Mammary epithelial cell (primary cell): ENCODE measurements at regions not wholly inside any gene's neighbourhood (a gene's known extent, or its start where the extent isn't known, plus 50 kb on each side); places are given as distances from the start of the nearest gene placed in this dataset.

Experiments
- CTCF ChIP-seq, 2 donors: IDR thresholded peaks in 1 of 2; conservative IDR thresholded peaks in 1 of 2; 2 replicates each; pipeline ENCODE4 v1.5.1; 2011 to 2012; ENCODE audit warnings: inconsistent platforms in 2 of 2, low read length in 2 of 2, mild to moderate bottlenecking in 2 of 2, control low read depth in 1 of 2, low read depth in 1 of 2; ENCODE audit not compliant: insufficient read depth in 1 of 2; ENCODE audit errors: extremely low read depth in 1 of 2
- EZH2 ChIP-seq: IDR thresholded peaks from 2 replicates; pipeline ENCODE4 v1.6.1; 2012; ENCODE audit warnings: low read length, inconsistent platforms, borderline replicate concordance

GRCh38 chr2:156691014-156691413 lies 254.8 kb downstream of the GPD2 start:
- no peak for TF ChIP-seq EZH2
- TF ChIP-seq CTCF (conservative IDR thresholded peaks at IDR 0.05 in 1 of 2, IDR thresholded peaks at IDR 0.05 in 1 of 2; ENCODE audit: extremely low read depth in 1 of 2, insufficient read depth in 1 of 2, low read depth in 1 of 2, low read length in 2 of 2) = no peak
